ENCODE measurements at regions not wholly inside any gene's neighbourhood (a gene's known extent, or its start where the extent isn't known, plus 50 kb on each side); places are given as distances from the start of the nearest gene placed in this dataset.

- TF ChIP-seq, protein P1, sequence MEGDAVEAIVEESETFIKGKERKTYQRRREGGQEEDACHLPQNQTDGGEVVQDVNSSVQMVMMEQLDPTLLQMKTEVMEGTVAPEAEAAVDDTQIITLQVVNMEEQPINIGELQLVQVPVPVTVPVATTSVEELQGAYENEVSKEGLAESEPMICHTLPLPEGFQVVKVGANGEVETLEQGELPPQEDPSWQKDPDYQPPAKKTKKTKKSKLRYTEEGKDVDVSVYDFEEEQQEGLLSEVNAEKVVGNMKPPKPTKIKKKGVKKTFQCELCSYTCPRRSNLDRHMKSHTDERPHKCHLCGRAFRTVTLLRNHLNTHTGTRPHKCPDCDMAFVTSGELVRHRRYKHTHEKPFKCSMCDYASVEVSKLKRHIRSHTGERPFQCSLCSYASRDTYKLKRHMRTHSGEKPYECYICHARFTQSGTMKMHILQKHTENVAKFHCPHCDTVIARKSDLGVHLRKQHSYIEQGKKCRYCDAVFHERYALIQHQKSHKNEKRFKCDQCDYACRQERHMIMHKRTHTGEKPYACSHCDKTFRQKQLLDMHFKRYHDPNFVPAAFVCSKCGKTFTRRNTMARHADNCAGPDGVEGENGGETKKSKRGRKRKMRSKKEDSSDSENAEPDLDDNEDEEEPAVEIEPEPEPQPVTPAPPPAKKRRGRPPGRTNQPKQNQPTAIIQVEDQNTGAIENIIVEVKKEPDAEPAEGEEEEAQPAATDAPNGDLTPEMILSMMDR (IDR thresholded peaks at IDR 0.05), result no peak
- TF ChIP-seq POLR2A (IDR thresholded peaks at IDR 0.05), result no peak
Observed at GRCh38 chr17:55959756-55960155, 193.5 kb upstream of the ANKFN1 start.
